Stimulated activated effector memory CD8-positive, alpha-beta T cell treated with anti-CD3 and anti-CD28 coated beads, Interleukin-12 subunit alpha, Interleukin-12 subunit beta, amount 100 ng/mL, for 72 hours (primary cell): ENCODE measurements at regions not wholly inside any gene's neighbourhood (a gene's known extent, or its start where the extent isn't known, plus 50 kb on each side); places are given as distances from the start of the nearest gene placed in this dataset.

Experiments used
- ATAC-seq: fragments of 150-1000 bp; cut with Tn5 transposase; 2 replicates; pipeline ENCODE4 v1.10.0; 2021
- DNase-seq, 2 donors: peaks; one replicate each; pipeline ENCODE4 v3.0.0; 2021 to 2022; ENCODE audit warnings: low spot score in 2 of 2
- H3K27ac Mint-ChIP-seq: one replicate; pipeline ENCODE4 v1.8.0; 2022; ENCODE audit warnings: mild to moderate bottlenecking, mixed read lengths
- H3K36me3 Mint-ChIP-seq: one replicate; pipeline ENCODE4 v1.8.0; 2022; ENCODE audit warnings: mild to moderate bottlenecking, mixed read lengths
- H3K4me1 Mint-ChIP-seq: one replicate; pipeline ENCODE4 v1.8.0; 2022; ENCODE audit warnings: mixed read lengths
- H3K4me3 Mint-ChIP-seq: one replicate; pipeline ENCODE4 v1.8.0; 2022; ENCODE audit warnings: mild to moderate bottlenecking, mixed read lengths
- H3K9me3 Mint-ChIP-seq: one replicate; pipeline ENCODE4 v1.8.0; 2022; ENCODE audit warnings: mixed read lengths

- Mint-ChIP-seq H3K9me3 (no peaks in the 10 kb centered on the region), H3K36me3 (peaks cover 100% of the 10 kb centered on the region), H3K4me1 (peaks cover 39% of the 10 kb centered on the region), H3K27ac (peak overlapping the region; percentile 99), H3K4me3 (peak overlapping the region; percentile 78)
- ATAC-seq (no peak), DNase-seq (no peak)
Observed at GRCh38 chr14:22513066-22513812, 75.8 kb downstream of the DAD1 start.

GRCh38 chr14:22512106-22512814, 76.8 kb downstream of the DAD1 start:
- Mint-ChIP-seq H3K4me3 (peak overlapping the region; percentile 78), H3K27ac (peak overlapping the region; percentile 99), H3K36me3 (peaks cover 100% of the 10 kb centered on the region), H3K4me1 (peaks cover 30% of the 10 kb centered on the region), H3K9me3 (no peaks in the 10 kb centered on the region)
- DNase-seq (no peak), ATAC-seq (no peak)

- ATAC-seq (no peak), DNase-seq (no peak)
- H3K9me3 Mint-ChIP-seq, result no peaks in the 10 kb centered on the region
- H3K27ac Mint-ChIP-seq, result peak overlapping the region; percentile 99
- peaks cover 100% of the 10 kb centered on the region for H3K36me3 Mint-ChIP-seq
- peak overlapping the region; percentile 78 for H3K4me3 Mint-ChIP-seq
- H3K4me1 Mint-ChIP-seq, result peaks cover 33% of the 10 kb centered on the region
Observed at GRCh38 chr14:22510527-22511110, 78.4 kb downstream of the DAD1 start.

- H3K4me3 Mint-ChIP-seq, result peak overlapping the region; percentile 78
- no peaks in the 10 kb centered on the region for H3K9me3 Mint-ChIP-seq
- ATAC-seq (no peak), DNase-seq (no peak)
- H3K27ac Mint-ChIP-seq, result peak overlapping the region; percentile 99
- H3K4me1 Mint-ChIP-seq, result peaks cover 33% of the 10 kb centered on the region
- peaks cover 100% of the 10 kb centered on the region for H3K36me3 Mint-ChIP-seq
Observed at GRCh38 chr14:22509751-22510300, 79.2 kb downstream of the DAD1 start.

GRCh38 chr14:22509036-22509709, 79.9 kb downstream of the DAD1 start:
- Mint-ChIP-seq H3K27ac (peak overlapping the region; percentile 99), H3K9me3 (no peaks in the 10 kb centered on the region), H3K36me3 (peaks cover 100% of the 10 kb centered on the region), H3K4me3 (peak overlapping the region; percentile 78), H3K4me1 (peaks cover 33% of the 10 kb centered on the region)
- DNase-seq (no peak), ATAC-seq (no peak)

GRCh38 chr14:22508662-22509035, 80.4 kb downstream of the DAD1 start:
- Mint-ChIP-seq H3K4me1 (peaks cover 30% of the 10 kb centered on the region), H3K9me3 (no peaks in the 10 kb centered on the region), H3K4me3 (peak overlapping the region; percentile 78), H3K27ac (peak overlapping the region; percentile 99), H3K36me3 (peaks cover 100% of the 10 kb centered on the region)
- DNase-seq (no peak), ATAC-seq (no peak)

- no peak for DNase-seq
- Mint-ChIP-seq H3K4me1 (peaks cover 26% of the 10 kb centered on the region), H3K9me3 (no peaks in the 10 kb centered on the region), H3K4me3 (peak overlapping the region; percentile 78), H3K36me3 (peaks cover 100% of the 10 kb centered on the region), H3K27ac (peak overlapping the region; percentile 99)
- ATAC-seq, result no peak
Observed at GRCh38 chr14:22508150-22508457, 80.9 kb downstream of the DAD1 start.

GRCh38 chr14:22506778-22507351, 82.2 kb downstream of the DAD1 start:
- ATAC-seq (peak; percentile 84), DNase-seq (no peak)
- H3K9me3 Mint-ChIP-seq, result no peaks in the 10 kb centered on the region

GRCh38 chr14:22506378-22506710, 82.7 kb downstream of the DAD1 start:
- ATAC-seq (peak; percentile 2), DNase-seq (no peak)
- Mint-ChIP-seq H3K4me3 (peak overlapping the region; percentile 78), H3K9me3 (no peaks in the 10 kb centered on the region), H3K4me1 (peaks cover 20% of the 10 kb centered on the region), H3K27ac (peak overlapping the region; percentile 99), H3K36me3 (peaks cover 100% of the 10 kb centered on the region)

More at GRCh38 chr14:22506778-22507351, 82.2 kb downstream of the DAD1 start:
- Mint-ChIP-seq H3K36me3 (peaks cover 100% of the 10 kb centered on the region), H3K4me3 (peak overlapping the region; percentile 78), H3K27ac (peak overlapping the region; percentile 99), H3K4me1 (peaks cover 22% of the 10 kb centered on the region)

GRCh38 chr14:22505697-22506377, 83.2 kb downstream of the DAD1 start:
- Mint-ChIP-seq H3K4me1 (peaks cover 20% of the 10 kb centered on the region), H3K4me3 (peak overlapping the region; percentile 78), H3K27ac (peak overlapping the region; percentile 99), H3K9me3 (no peaks in the 10 kb centered on the region), H3K36me3 (peaks cover 100% of the 10 kb centered on the region)
- DNase-seq, result no peak
- ATAC-seq, result peak; percentile 39

GRCh38 chr14:22505309-22505696, 83.7 kb downstream of the DAD1 start:
- Mint-ChIP-seq H3K4me1 (peaks cover 20% of the 10 kb centered on the region), H3K36me3 (peaks cover 100% of the 10 kb centered on the region), H3K9me3 (no peaks in the 10 kb centered on the region), H3K27ac (peak overlapping the region; percentile 99), H3K4me3 (peak overlapping the region; percentile 78)
- ATAC-seq, result no peak
- no peak for DNase-seq

GRCh38 chr14:22502551-22502950, 86.5 kb downstream of the DAD1 start:
- Mint-ChIP-seq H3K4me3 (peak overlapping the region; percentile 78), H3K36me3 (peaks cover 100% of the 10 kb centered on the region), H3K4me1 (peaks cover 20% of the 10 kb centered on the region), H3K9me3 (no peaks in the 10 kb centered on the region), H3K27ac (peak overlapping the region; percentile 99)
- ATAC-seq, result peak; percentile 31
- no peak for DNase-seq

- Mint-ChIP-seq H3K27ac (peak overlapping the region; percentile 99), H3K36me3 (peaks cover 100% of the 10 kb centered on the region), H3K9me3 (no peaks in the 10 kb centered on the region), H3K4me3 (peak overlapping the region; percentile 78), H3K4me1 (peaks cover 18% of the 10 kb centered on the region)
- DNase-seq (no peak), ATAC-seq (no peak)
Observed at GRCh38 chr14:22502007-22502406, 87.0 kb downstream of the DAD1 start.

GRCh38 chr14:22500954-22501726, 87.9 kb downstream of the DAD1 start:
- Mint-ChIP-seq H3K4me3 (peak overlapping the region; percentile 78), H3K36me3 (peaks cover 100% of the 10 kb centered on the region), H3K4me1 (peaks cover 9% of the 10 kb centered on the region), H3K9me3 (no peaks in the 10 kb centered on the region), H3K27ac (peak overlapping the region; percentile 99)
- no peak for ATAC-seq
- DNase-seq, result no peak
